Trophoblast cell (in vitro differentiated cells and primary cell): ENCODE measurements at regions not wholly inside any gene's neighbourhood (a gene's known extent, or its start where the extent isn't known, plus 50 kb on each side); places are given as distances from the start of the nearest gene placed in this dataset.

Experiments used
- DNase-seq, 2 donors: peaks; one replicate each; pipeline ENCODE4 v3.0.0-alpha.2; 2016
- H2AFZ ChIP-seq: 2 replicates; pipeline ENCODE4 v1.6.1; 2013; ENCODE audit warnings: low read length, moderate library complexity, mild to moderate bottlenecking; ENCODE audit not compliant: insufficient read depth, poor library complexity
- H2AK5ac ChIP-seq: 2 replicates; pipeline ENCODE4 v1.6.1; 2013; ENCODE audit warnings: mild to moderate bottlenecking, low read length
- H2BK120ac ChIP-seq: 2 replicates; pipeline ENCODE4 v1.6.1; 2013; ENCODE audit warnings: low read length, mild to moderate bottlenecking, moderate library complexity; ENCODE audit not compliant: insufficient read depth, poor library complexity
- H2BK12ac ChIP-seq: 2 replicates; pipeline ENCODE4 v1.6.1; 2013; ENCODE audit warnings: mild to moderate bottlenecking, low read length, moderate library complexity
- H2BK5ac ChIP-seq: 2 replicates; pipeline ENCODE4 v1.6.1; 2013; ENCODE audit warnings: low read length, low read depth, moderate library complexity, mild to moderate bottlenecking; ENCODE audit not compliant: poor library complexity
- H3K14ac ChIP-seq: 2 replicates; pipeline ENCODE4 v1.6.1; 2013; ENCODE audit warnings: mild to moderate bottlenecking, low read length
- H3K18ac ChIP-seq: 2 replicates; pipeline ENCODE4 v1.6.1; 2013; ENCODE audit warnings: mild to moderate bottlenecking, low read length
- H3K23ac ChIP-seq: 2 replicates; pipeline ENCODE4 v1.6.1; 2013; ENCODE audit warnings: low read length
- H3K27ac ChIP-seq: 2 replicates; pipeline ENCODE4 v1.5.1; 2013; ENCODE audit warnings: low read depth, mild to moderate bottlenecking, inconsistent platforms, low read length, moderate library complexity
- H3K27me3 ChIP-seq: 2 replicates; pipeline ENCODE4 v1.6.1; 2013; ENCODE audit warnings: inconsistent platforms, mild to moderate bottlenecking, low read length, moderate library complexity; ENCODE audit not compliant: insufficient read depth
- H3K36me3 ChIP-seq, 2 experiments: 1 replicate in 1 of 2; 2 replicates in 1 of 2; pipeline ENCODE4 v1.6.1; 2013; ENCODE audit warnings: low read length in 2 of 2, mild to moderate bottlenecking in 2 of 2, moderate library complexity in 1 of 2; ENCODE audit not compliant: insufficient read depth in 2 of 2, control insufficient read depth in 1 of 2
- H3K4ac ChIP-seq: 2 replicates; pipeline ENCODE4 v1.6.1; 2013; ENCODE audit warnings: low read depth, mild to moderate bottlenecking, low read length, moderate library complexity
- H3K4me1 ChIP-seq, 2 experiments: 1 replicate in 1 of 2; 2 replicates in 1 of 2; pipeline ENCODE4 v1.6.1; 2013; ENCODE audit warnings: low read length in 2 of 2, mild to moderate bottlenecking in 2 of 2, moderate library complexity in 1 of 2; ENCODE audit not compliant: insufficient read depth in 2 of 2, control insufficient read depth in 1 of 2
- H3K4me2 ChIP-seq: 2 replicates; pipeline ENCODE4 v1.6.1; 2013; ENCODE audit warnings: inconsistent platforms, mild to moderate bottlenecking, low read length, moderate library complexity
- H3K4me3 ChIP-seq: 2 replicates; pipeline ENCODE4 v1.5.1; 2013; ENCODE audit warnings: mild to moderate bottlenecking, low read depth, low read length, inconsistent platforms
- H3K79me1 ChIP-seq: one replicate; pipeline ENCODE4 v1.6.1; 2013; ENCODE audit warnings: low read length
- H3K79me2 ChIP-seq: 2 replicates; pipeline ENCODE4 v1.6.1; 2013; ENCODE audit warnings: low read length, mild to moderate bottlenecking; ENCODE audit not compliant: control insufficient read depth, insufficient read depth, poor library complexity
- H3K9ac ChIP-seq: 2 replicates; pipeline ENCODE4 v1.6.1; 2013; ENCODE audit warnings: mild to moderate bottlenecking, low read length
- H3K9me3 ChIP-seq: 2 replicates; pipeline ENCODE4 v1.6.1; 2013; ENCODE audit warnings: low read depth, mild to moderate bottlenecking, control low read depth, inconsistent platforms, low read length; ENCODE audit not compliant: insufficient read depth
- H4K12ac ChIP-seq: 2 replicates; pipeline ENCODE4 v1.6.1; 2013; ENCODE audit warnings: low read depth, mild to moderate bottlenecking, low read length, moderate library complexity
- H4K8ac ChIP-seq: 2 replicates; pipeline ENCODE4 v1.6.1; 2013; ENCODE audit warnings: low read depth, mild to moderate bottlenecking, low read length, moderate library complexity
- H4K91ac ChIP-seq: one replicate; pipeline ENCODE4 v1.6.1; 2013; ENCODE audit warnings: low read depth, mild to moderate bottlenecking, low read length, moderate library complexity
- WGBS: extraction: QIAGEN DNeasy Blood & Tissue Kit; methylation state at CpG from one replicate; pipeline ENCODE4 v1.1.7; 2013; ENCODE audit warnings: missing lambda C conversion rate; ENCODE audit not compliant: insufficient read length, insufficient coverage; ENCODE audit errors: extremely low coverage; 5-methylcytosine and 5-hydroxymethylcytosine counted together

GRCh38 chr4:28313729-28314713 is 1453.4 kb downstream of the STIM2 start:
- H3K79me2 ChIP-seq = no peaks in the 10 kb centered on the region
- no peak overlapping the region for H3K18ac ChIP-seq
- WGBS = no CpG with 5 or more reads among the region's 2 CpGs

GRCh38 chr4:28317221-28317620 is 1456.6 kb downstream of the STIM2 start:
- no CpG with 5 or more reads among the region's 2 CpGs for whole genome bisulfite sequencing
- H4K8ac ChIP-seq = no peak overlapping the region
- no peak overlapping the region for H2BK12ac ChIP-seq

More at GRCh38 chr4:28313729-28314713, 1453.4 kb downstream of the STIM2 start:
- Histone ChIP-seq H4K8ac (no peak overlapping the region), H2AFZ (no peak overlapping the region), H2BK120ac (no peak overlapping the region), H2BK5ac (no peak overlapping the region), H3K9me3 (no peaks in the 10 kb centered on the region), H3K36me3 (no peaks in the 10 kb centered on the region), H3K23ac (no peak overlapping the region), H3K27me3 (no peaks in the 10 kb centered on the region), H3K4me1 (no peaks in the 10 kb centered on the region), H3K9ac (no peak overlapping the region), H3K4me3 (no peak overlapping the region), H3K27ac (no peak overlapping the region), H3K4me2 (no peak overlapping the region), H2AK5ac (no peak overlapping the region), H4K12ac (no peak overlapping the region), H4K91ac (no peak overlapping the region), H3K14ac (no peak overlapping the region), H2BK12ac (no peak overlapping the region), H3K4ac (no peak overlapping the region), H3K79me1 (no peaks in the 10 kb centered on the region)
- DNase-seq = no peak

GRCh38 chr4:28334249-28334648 is 1473.6 kb downstream of the STIM2 start:
- Histone ChIP-seq H3K23ac (no peak overlapping the region), H3K4me2 (no peak overlapping the region), H4K8ac (no peak overlapping the region), H3K9ac (no peak overlapping the region), H2AK5ac (no peak overlapping the region), H2BK120ac (no peak overlapping the region), H3K27me3 (no peaks in the 10 kb centered on the region), H3K4me3 (no peak overlapping the region), H2AFZ (no peak overlapping the region), H3K27ac (no peak overlapping the region), H4K12ac (no peak overlapping the region), H3K14ac (no peak overlapping the region), H4K91ac (no peak overlapping the region), H2BK12ac (no peak overlapping the region), H3K4me1 (no peaks in the 10 kb centered on the region), H3K9me3 (no peaks in the 10 kb centered on the region), H3K36me3 (no peaks in the 10 kb centered on the region), H3K4ac (no peak overlapping the region), H3K18ac (no peak overlapping the region), H2BK5ac (no peak overlapping the region), H3K79me2 (no peaks in the 10 kb centered on the region), H3K79me1 (no peaks in the 10 kb centered on the region)
- WGBS = no CpG with 5 or more reads among the region's 3 CpGs
- DNase-seq = no peak

More at GRCh38 chr4:28317221-28317620, 1456.6 kb downstream of the STIM2 start:
- Histone ChIP-seq H4K91ac (no peak overlapping the region), H2AK5ac (no peak overlapping the region), H3K36me3 (no peaks in the 10 kb centered on the region), H3K9me3 (no peaks in the 10 kb centered on the region), H3K4ac (no peak overlapping the region), H3K9ac (no peak overlapping the region), H2BK5ac (no peak overlapping the region), H2AFZ (no peak overlapping the region), H3K23ac (no peak overlapping the region), H2BK120ac (no peak overlapping the region), H3K79me2 (no peaks in the 10 kb centered on the region), H3K27ac (no peak overlapping the region), H3K79me1 (no peaks in the 10 kb centered on the region), H3K4me3 (no peak overlapping the region), H3K18ac (no peak overlapping the region), H3K27me3 (no peaks in the 10 kb centered on the region), H3K4me1 (no peaks in the 10 kb centered on the region), H4K12ac (no peak overlapping the region), H3K14ac (no peak overlapping the region), H3K4me2 (no peak overlapping the region)
- DNase-seq = no peak

- H2BK120ac ChIP-seq = no peak overlapping the region
- H4K12ac ChIP-seq = no peak overlapping the region
- H3K27ac ChIP-seq = no peak overlapping the region
- no peaks in the 10 kb centered on the region for H3K4me1 ChIP-seq
- no peak overlapping the region for H2AK5ac ChIP-seq
- H2BK12ac ChIP-seq = no peak overlapping the region
- no peaks in the 10 kb centered on the region for H3K79me1 ChIP-seq
- H3K4me3 ChIP-seq = no peak overlapping the region
- H4K8ac ChIP-seq = no peak overlapping the region
- no peaks in the 10 kb centered on the region for H3K9me3 ChIP-seq
- H4K91ac ChIP-seq = no peak overlapping the region
- DNase-seq = no peak
- no peak overlapping the region for H3K9ac ChIP-seq
- H3K23ac ChIP-seq = no peak overlapping the region
- no peak overlapping the region for H3K4me2 ChIP-seq
- H3K79me2 ChIP-seq = no peaks in the 10 kb centered on the region
- H3K27me3 ChIP-seq = no peaks in the 10 kb centered on the region
- WGBS = no CpG with 5 or more reads among the region's 2 CpGs
- no peak overlapping the region for H3K4ac ChIP-seq
- no peak overlapping the region for H3K18ac ChIP-seq
- no peak overlapping the region for H2BK5ac ChIP-seq
- no peak overlapping the region for H2AFZ ChIP-seq
- no peaks in the 10 kb centered on the region for H3K36me3 ChIP-seq
- H3K14ac ChIP-seq = no peak overlapping the region
Observed at GRCh38 chr4:28341784-28342183, 1481.1 kb downstream of the STIM2 start.
